Activated T-helper 17 cell treated with anti-CD3 and anti-CD28 coated beads, Interleukin-2, amount 50 U/mL, for 72 hours (primary cell): ENCODE measurements at regions not wholly inside any gene's neighbourhood (a gene's known extent, or its start where the extent isn't known, plus 50 kb on each side); places are given as distances from the start of the nearest gene placed in this dataset.

Source experiments
- ATAC-seq: fragments of 150-1000 bp; cut with Tn5 transposase; replicated peaks from 2 replicates; pipeline ENCODE4 v1.10.0; 2021; ENCODE audit warnings: mild to moderate bottlenecking, moderate library complexity
- H3K27ac Mint-ChIP-seq: one replicate; pipeline ENCODE4 v1.8.0; 2022; ENCODE audit warnings: mixed read lengths
- H3K27me3 Mint-ChIP-seq: one replicate; pipeline ENCODE4 v1.8.0; 2022; ENCODE audit warnings: mixed read lengths
- H3K36me3 Mint-ChIP-seq: one replicate; pipeline ENCODE4 v1.8.0; 2022; ENCODE audit warnings: low read depth, mild to moderate bottlenecking, mixed read lengths
- H3K4me1 Mint-ChIP-seq: one replicate; pipeline ENCODE4 v1.8.0; 2022; ENCODE audit warnings: mixed read lengths
- H3K4me3 Mint-ChIP-seq: one replicate; pipeline ENCODE4 v1.8.0; 2022; ENCODE audit warnings: mild to moderate bottlenecking, mixed read lengths
- H3K9me3 Mint-ChIP-seq: one replicate; pipeline ENCODE4 v1.8.0; 2022; ENCODE audit warnings: mixed read lengths

GRCh38 chr6:33944686-33945411, 141.0 kb upstream of the MLN start:
- no peaks in the 10 kb centered on the region for H3K4me1 Mint-ChIP-seq
- H3K27me3 Mint-ChIP-seq = no peaks in the 10 kb centered on the region
- H3K9me3 Mint-ChIP-seq = no peaks in the 10 kb centered on the region
- no peak overlapping the region for H3K4me3 Mint-ChIP-seq
- no peak overlapping the region for H3K27ac Mint-ChIP-seq
- no peaks in the 10 kb centered on the region for H3K36me3 Mint-ChIP-seq
- no peak for ATAC-seq

GRCh38 chr6:33936886-33937285, 133.1 kb upstream of the MLN start:
- Mint-ChIP-seq H3K9me3 (no peaks in the 10 kb centered on the region), H3K4me3 (no peak overlapping the region), H3K27me3 (peaks cover 7% of the 10 kb centered on the region), H3K36me3 (no peaks in the 10 kb centered on the region), H3K4me1 (no peaks in the 10 kb centered on the region), H3K27ac (no peak overlapping the region)
- ATAC-seq = no peak

- H3K36me3 Mint-ChIP-seq = no peaks in the 10 kb centered on the region
- H3K9me3 Mint-ChIP-seq = no peaks in the 10 kb centered on the region
- no peak overlapping the region for H3K4me3 Mint-ChIP-seq
- no peak for ATAC-seq
- H3K27me3 Mint-ChIP-seq = peaks cover 7% of the 10 kb centered on the region
- no peaks in the 10 kb centered on the region for H3K4me1 Mint-ChIP-seq
- H3K27ac Mint-ChIP-seq = no peak overlapping the region
These were observed 131.8 kb upstream of the MLN start for GRCh38 chr6:33935439-33936080.

GRCh38 chr6:33934731-33935270, 131.0 kb upstream of the MLN start:
- Mint-ChIP-seq H3K27ac (no peak overlapping the region), H3K4me1 (no peaks in the 10 kb centered on the region), H3K9me3 (no peaks in the 10 kb centered on the region), H3K4me3 (no peak overlapping the region), H3K27me3 (peaks cover 9% of the 10 kb centered on the region), H3K36me3 (no peaks in the 10 kb centered on the region)
- no peak for ATAC-seq

- Mint-ChIP-seq H3K4me3 (no peak overlapping the region), H3K4me1 (no peaks in the 10 kb centered on the region), H3K36me3 (no peaks in the 10 kb centered on the region), H3K27me3 (peaks cover 7% of the 10 kb centered on the region), H3K27ac (no peak overlapping the region), H3K9me3 (no peaks in the 10 kb centered on the region)
- no peak for ATAC-seq
These were observed 129.3 kb upstream of the MLN start for GRCh38 chr6:33933101-33933500.

- no peak overlapping the region for H3K27ac Mint-ChIP-seq
- H3K9me3 Mint-ChIP-seq = no peaks in the 10 kb centered on the region
- no peaks in the 10 kb centered on the region for H3K36me3 Mint-ChIP-seq
- no peaks in the 10 kb centered on the region for H3K4me1 Mint-ChIP-seq
- H3K4me3 Mint-ChIP-seq = no peak overlapping the region
- peaks cover 3% of the 10 kb centered on the region for H3K27me3 Mint-ChIP-seq
- ATAC-seq = no peak
These were observed 128.0 kb upstream of the MLN start for GRCh38 chr6:33931799-33932198.

- Mint-ChIP-seq H3K27ac (no peak overlapping the region), H3K4me3 (no peak overlapping the region), H3K27me3 (peaks cover 3% of the 10 kb centered on the region), H3K9me3 (no peaks in the 10 kb centered on the region), H3K4me1 (no peaks in the 10 kb centered on the region), H3K36me3 (no peaks in the 10 kb centered on the region)
- no peak for ATAC-seq
These were observed 125.9 kb upstream of the MLN start for GRCh38 chr6:33929575-33930288.

- no peak overlapping the region for H3K4me3 Mint-ChIP-seq
- no peak for ATAC-seq
- H3K27me3 Mint-ChIP-seq = peaks cover 3% of the 10 kb centered on the region
These were observed 123.8 kb upstream of the MLN start for GRCh38 chr6:33927616-33928015.

GRCh38 chr6:33927112-33927511, 123.3 kb upstream of the MLN start:
- no peak for ATAC-seq
- Mint-ChIP-seq H3K27me3 (peaks cover 3% of the 10 kb centered on the region), H3K36me3 (no peaks in the 10 kb centered on the region), H3K9me3 (no peaks in the 10 kb centered on the region), H3K4me3 (no peak overlapping the region), H3K27ac (no peak overlapping the region), H3K4me1 (no peaks in the 10 kb centered on the region)

More at GRCh38 chr6:33927616-33928015, 123.8 kb upstream of the MLN start:
- Mint-ChIP-seq H3K4me1 (no peaks in the 10 kb centered on the region), H3K27ac (no peak overlapping the region), H3K36me3 (no peaks in the 10 kb centered on the region), H3K9me3 (no peaks in the 10 kb centered on the region)

GRCh38 chr6:33926451-33926850, 122.6 kb upstream of the MLN start:
- H3K27ac Mint-ChIP-seq = no peak overlapping the region
- no peaks in the 10 kb centered on the region for H3K36me3 Mint-ChIP-seq
- ATAC-seq = no peak
- no peaks in the 10 kb centered on the region for H3K4me1 Mint-ChIP-seq
- no peaks in the 10 kb centered on the region for H3K9me3 Mint-ChIP-seq
- no peak overlapping the region for H3K4me3 Mint-ChIP-seq
- H3K27me3 Mint-ChIP-seq = peaks cover 3% of the 10 kb centered on the region

- ATAC-seq = no peak
These were observed 122.1 kb upstream of the MLN start for GRCh38 chr6:33925936-33926335.

GRCh38 chr6:33925210-33925609, 121.4 kb upstream of the MLN start:
- H3K4me1 Mint-ChIP-seq = no peaks in the 10 kb centered on the region
- ATAC-seq = no peak
- no peak overlapping the region for H3K27ac Mint-ChIP-seq
- no peak overlapping the region for H3K4me3 Mint-ChIP-seq
- peaks cover 3% of the 10 kb centered on the region for H3K27me3 Mint-ChIP-seq
- no peaks in the 10 kb centered on the region for H3K36me3 Mint-ChIP-seq
- no peaks in the 10 kb centered on the region for H3K9me3 Mint-ChIP-seq

More at GRCh38 chr6:33925936-33926335, 122.1 kb upstream of the MLN start:
- no peak overlapping the region for H3K27ac Mint-ChIP-seq
- peaks cover 3% of the 10 kb centered on the region for H3K27me3 Mint-ChIP-seq
- H3K36me3 Mint-ChIP-seq = no peaks in the 10 kb centered on the region
- no peak overlapping the region for H3K4me3 Mint-ChIP-seq
- H3K9me3 Mint-ChIP-seq = no peaks in the 10 kb centered on the region
- no peaks in the 10 kb centered on the region for H3K4me1 Mint-ChIP-seq

- ATAC-seq = no peak
- Mint-ChIP-seq H3K27ac (no peak overlapping the region), H3K4me1 (no peaks in the 10 kb centered on the region), H3K9me3 (no peaks in the 10 kb centered on the region), H3K4me3 (no peak overlapping the region), H3K27me3 (no peaks in the 10 kb centered on the region), H3K36me3 (no peaks in the 10 kb centered on the region)
These were observed 120.9 kb upstream of the MLN start for GRCh38 chr6:33924681-33925080.

- no peak overlapping the region for H3K4me3 Mint-ChIP-seq
- no peak for ATAC-seq
- H3K4me1 Mint-ChIP-seq = no peaks in the 10 kb centered on the region
- no peaks in the 10 kb centered on the region for H3K9me3 Mint-ChIP-seq
- no peaks in the 10 kb centered on the region for H3K36me3 Mint-ChIP-seq
- H3K27me3 Mint-ChIP-seq = no peaks in the 10 kb centered on the region
- H3K27ac Mint-ChIP-seq = no peak overlapping the region
These were observed 120.2 kb upstream of the MLN start for GRCh38 chr6:33923857-33924514.
